CD4-positive, alpha-beta T cell treated with Interleukin-1 beta for 1 hour (primary cell): ENCODE measurements at regions not wholly inside any gene's neighbourhood (a gene's known extent, or its start where the extent isn't known, plus 50 kb on each side); places are given as distances from the start of the nearest gene placed in this dataset.
"Not testable (repeated sequence)": the region's sequence is repeated elsewhere in the genome, so short reads cannot be mapped to it uniquely, and the experiment has no call there.

Experiments used
- DNase-seq, 2 donors: peaks; one replicate each; pipeline ENCODE4 v3.0.0-alpha.2; 2020 to 2022

GRCh38 chr7:142602183-142602582 is 147.1 kb upstream of the PRSS1 start:
- DNase-seq: no peak

GRCh38 chr7:142598297-142598696 is 151.0 kb upstream of the PRSS1 start:
- DNase-seq: no peak

- DNase-seq: no peak
These were observed 151.7 kb upstream of the PRSS1 start for GRCh38 chr7:142597547-142597946.

GRCh38 chr7:142595816-142596516 is 153.3 kb upstream of the PRSS1 start:
- DNase-seq: no peak

- no peak for DNase-seq
These were observed 155.2 kb upstream of the PRSS1 start for GRCh38 chr7:142594078-142594477.

GRCh38 chr7:142593106-142593505 is 156.2 kb upstream of the PRSS1 start:
- DNase-seq: no peak

- DNase-seq: no peak
These were observed 156.6 kb upstream of the PRSS1 start for GRCh38 chr7:142592664-142593063.

- DNase-seq: no peak
These were observed 157.0 kb upstream of the PRSS1 start for GRCh38 chr7:142592231-142592630.

- DNase-seq: no peak
These were observed 158.3 kb upstream of the PRSS1 start for GRCh38 chr7:142590830-142591457.

- DNase-seq: no peak
These were observed 159.2 kb upstream of the PRSS1 start for GRCh38 chr7:142590077-142590476.

GRCh38 chr7:142587578-142588191 is 161.6 kb upstream of the PRSS1 start:
- peak; percentile 29 to 45 for DNase-seq

GRCh38 chr7:142586611-142587010 is 162.7 kb upstream of the PRSS1 start:
- DNase-seq: no peak

GRCh38 chr7:142585425-142585824 is 163.8 kb upstream of the PRSS1 start:
- DNase-seq: no peak

GRCh38 chr7:142584765-142585164 is 164.5 kb upstream of the PRSS1 start:
- no peak for DNase-seq

GRCh38 chr7:142583446-142583845 is 165.8 kb upstream of the PRSS1 start:
- peak in 1 of 2 donors; percentile 45 for DNase-seq

- DNase-seq: no peak
These were observed 166.9 kb upstream of the PRSS1 start for GRCh38 chr7:142582351-142582750.

- peak; percentile 16 to 29 for DNase-seq
These were observed 167.9 kb upstream of the PRSS1 start for GRCh38 chr7:142581341-142581740.

GRCh38 chr7:142579946-142580345 is 169.3 kb upstream of the PRSS1 start:
- DNase-seq: no peak

GRCh38 chr7:142575351-142575750 is 173.9 kb upstream of the PRSS1 start:
- DNase-seq: not testable (repeated sequence)

GRCh38 chr7:142571581-142571980 is 177.7 kb upstream of the PRSS1 start:
- DNase-seq: no peak

GRCh38 chr7:142569851-142570250 is 179.4 kb upstream of the PRSS1 start:
- no peak for DNase-seq

GRCh38 chr7:142568435-142569097 is 180.7 kb upstream of the PRSS1 start:
- no peak for DNase-seq

GRCh38 chr7:142567201-142568075 is 181.8 kb upstream of the PRSS1 start:
- no peak for DNase-seq
